GM13977 (cell line): ENCODE measurements at regions not wholly inside any gene's neighbourhood (a gene's known extent, or its start where the extent isn't known, plus 50 kb on each side); places are given as distances from the start of the nearest gene placed in this dataset.
"Not testable (repeated sequence)": the region's sequence is repeated elsewhere in the genome, so short reads cannot be mapped to it uniquely, and the experiment has no call there.

ENCODE experiments used
- DNase-seq: peaks from one replicate; pipeline ENCODE4 v3.0.0; 2012; ENCODE audit warnings: low spot score
- CTCF ChIP-seq: IDR thresholded peaks from 2 replicates; pipeline ENCODE4 v1.5.1; 2012; ENCODE audit warnings: mild to moderate bottlenecking, control low read depth; ENCODE audit not compliant: insufficient read depth; ENCODE audit errors: extremely low read depth, missing control alignments
- in situ Hi-C: fragments of 300-500 bp; cut with MboI; formaldehyde crosslinking; loops from one replicate; pipeline ENCODE4 v1.12.0; 2022; ENCODE audit warnings: low sequenced_read_pairs, low pct_unique_long_range_greater_than_20kb, mixed read lengths, inconsistent platforms; ENCODE audit not compliant: unreplicated experiment

GRCh38 chr5:99400571-99400970 is 471.8 kb upstream of the CHD1 start:
- DNase-seq: not testable (repeated sequence)

GRCh38 chr5:99398976-99399375 is 470.2 kb upstream of the CHD1 start:
- in situ Hi-C loops: no loop called here
- no peak for DNase-seq
- TF ChIP-seq CTCF: no peak

More at GRCh38 chr5:99400571-99400970, 471.8 kb upstream of the CHD1 start:
- in situ Hi-C loops: not testable (repeated sequence)

GRCh38 chr5:99386406-99387077 is 457.7 kb upstream of the CHD1 start:
- DNase-seq: no peak
- TF ChIP-seq CTCF: no peak
- in situ Hi-C loops: no loop called here

GRCh38 chr5:99379187-99379586 is 450.4 kb upstream of the CHD1 start:
- in situ Hi-C loops: no loop called here
- no peak for TF ChIP-seq CTCF
- DNase-seq: no peak

- no peak for TF ChIP-seq CTCF
- in situ Hi-C loops: no loop called here
- DNase-seq: no peak
These were observed 449.6 kb upstream of the CHD1 start for GRCh38 chr5:99378443-99378842.

- DNase-seq: no peak
- TF ChIP-seq CTCF: no peak
- in situ Hi-C loops: no loop called here
These were observed 441.2 kb upstream of the CHD1 start for GRCh38 chr5:99369797-99370593.

- TF ChIP-seq CTCF: no peak
- DNase-seq: no peak
- in situ Hi-C loops: no loop called here
These were observed 439.9 kb upstream of the CHD1 start for GRCh38 chr5:99368726-99369125.
